ENCODE measurements at regions not wholly inside any gene's neighbourhood (a gene's known extent, or its start where the extent isn't known, plus 50 kb on each side); places are given as distances from the start of the nearest gene placed in this dataset.
"Not testable (repeated sequence)": the region's sequence is repeated elsewhere in the genome, so short reads cannot be mapped to it uniquely, and the experiment has no call there.

- no peaks in the 10 kb centered on the region for H3K27me3 ChIP-seq (ENCODE audit: control insufficient read depth, insufficient read depth, low read length)
- WGBS (ENCODE audit: insufficient coverage): 100% methylated on average over 1 of the region's 4 CpGs
- no peaks in the 10 kb centered on the region for H3K36me3 ChIP-seq (ENCODE audit: control insufficient read depth, insufficient read depth, low read length)
These were observed 899.5 kb upstream of the GYPC start for GRCh38 chr2:125756431-125756830.

GRCh38 chr2:125796784-125797183, 859.2 kb upstream of the GYPC start:
- Histone ChIP-seq H3K27ac (ENCODE audit: low read length) (no peak overlapping the region), H3K27me3 (ENCODE audit: control insufficient read depth, insufficient read depth, low read length) (no peaks in the 10 kb centered on the region), H3K4me1 (ENCODE audit: control insufficient read depth, insufficient read depth, low read length) (no peaks in the 10 kb centered on the region), H3K4me3 (ENCODE audit: low read length) (no peak overlapping the region), H3K36me3 (ENCODE audit: control insufficient read depth, insufficient read depth, low read length) (no peaks in the 10 kb centered on the region), H3K9me3 (replicated peaks; ENCODE audit: control insufficient read depth, low read depth, low read length) (no peaks in the 10 kb centered on the region)
- no CpG with 5 or more reads among the region's 1 CpG for WGBS (ENCODE audit: insufficient coverage)
- DNase-seq: no peak

More at GRCh38 chr2:125756431-125756830, 899.5 kb upstream of the GYPC start:
- no peak for DNase-seq
- no peak overlapping the region for H3K4me3 ChIP-seq (ENCODE audit: low read length)
- no peaks in the 10 kb centered on the region for H3K9me3 ChIP-seq (replicated peaks; ENCODE audit: control insufficient read depth, low read depth, low read length)
- H3K27ac ChIP-seq (ENCODE audit: low read length): no peak overlapping the region
- H3K4me1 ChIP-seq (ENCODE audit: control insufficient read depth, insufficient read depth, low read length): no peaks in the 10 kb centered on the region

GRCh38 chr2:125797192-125797591, 858.8 kb upstream of the GYPC start:
- H3K36me3 ChIP-seq (ENCODE audit: control insufficient read depth, insufficient read depth, low read length): no peaks in the 10 kb centered on the region
- DNase-seq: no peak
- H3K9me3 ChIP-seq (replicated peaks; ENCODE audit: control insufficient read depth, low read depth, low read length): no peaks in the 10 kb centered on the region
- H3K4me1 ChIP-seq (ENCODE audit: control insufficient read depth, insufficient read depth, low read length): no peaks in the 10 kb centered on the region
- no peak overlapping the region for H3K27ac ChIP-seq (ENCODE audit: low read length)
- H3K4me3 ChIP-seq (ENCODE audit: low read length): no peak overlapping the region
- no CpG with 5 or more reads among the region's 4 CpGs for WGBS (ENCODE audit: insufficient coverage)
- H3K27me3 ChIP-seq (ENCODE audit: control insufficient read depth, insufficient read depth, low read length): no peaks in the 10 kb centered on the region

- no peaks in the 10 kb centered on the region for H3K27me3 ChIP-seq (ENCODE audit: control insufficient read depth, insufficient read depth, low read length)
- H3K36me3 ChIP-seq (ENCODE audit: control insufficient read depth, insufficient read depth, low read length): no peaks in the 10 kb centered on the region
- WGBS (ENCODE audit: insufficient coverage): 81% methylated on average over 4 of the region's 5 CpGs
- H3K4me1 ChIP-seq (ENCODE audit: control insufficient read depth, insufficient read depth, low read length): no peaks in the 10 kb centered on the region
- H3K27ac ChIP-seq (ENCODE audit: low read length): no peak overlapping the region
- H3K9me3 ChIP-seq (replicated peaks; ENCODE audit: control insufficient read depth, low read depth, low read length): no peaks in the 10 kb centered on the region
- no peak for DNase-seq
- no peak overlapping the region for H3K4me3 ChIP-seq (ENCODE audit: low read length)
These were observed 833.2 kb upstream of the GYPC start for GRCh38 chr2:125822746-125823145.

GRCh38 chr2:125825781-125826180, 830.2 kb upstream of the GYPC start:
- not testable (repeated sequence) for H3K9me3 ChIP-seq (replicated peaks; ENCODE audit: control insufficient read depth, low read depth, low read length); H3K4me1 ChIP-seq (ENCODE audit: control insufficient read depth, insufficient read depth, low read length); DNase-seq; H3K4me3 ChIP-seq (ENCODE audit: low read length); H3K27me3 ChIP-seq (ENCODE audit: control insufficient read depth, insufficient read depth, low read length); H3K27ac ChIP-seq (ENCODE audit: low read length); H3K36me3 ChIP-seq (ENCODE audit: control insufficient read depth, insufficient read depth, low read length)
- 90% methylated on average over 8 of the region's 9 CpGs for WGBS (ENCODE audit: insufficient coverage)

GRCh38 chr2:125837128-125837527, 818.8 kb upstream of the GYPC start:
- Histone ChIP-seq H3K9me3 (replicated peaks; ENCODE audit: control insufficient read depth, low read depth, low read length) (no peaks in the 10 kb centered on the region), H3K27me3 (ENCODE audit: control insufficient read depth, insufficient read depth, low read length) (no peaks in the 10 kb centered on the region), H3K4me1 (ENCODE audit: control insufficient read depth, insufficient read depth, low read length) (no peaks in the 10 kb centered on the region), H3K27ac (ENCODE audit: low read length) (no peak overlapping the region), H3K4me3 (ENCODE audit: low read length) (no peak overlapping the region), H3K36me3 (ENCODE audit: control insufficient read depth, insufficient read depth, low read length) (no peaks in the 10 kb centered on the region)
- DNase-seq: no peak
- 40% methylated on average over 1 of the region's 3 CpGs for WGBS (ENCODE audit: insufficient coverage)

GRCh38 chr2:125837611-125838010, 818.3 kb upstream of the GYPC start:
- no peak overlapping the region for H3K4me3 ChIP-seq (ENCODE audit: low read length)
- no peak for DNase-seq
- H3K9me3 ChIP-seq (replicated peaks; ENCODE audit: control insufficient read depth, low read depth, low read length): no peaks in the 10 kb centered on the region
- H3K27me3 ChIP-seq (ENCODE audit: control insufficient read depth, insufficient read depth, low read length): no peaks in the 10 kb centered on the region
- no peaks in the 10 kb centered on the region for H3K36me3 ChIP-seq (ENCODE audit: control insufficient read depth, insufficient read depth, low read length)
- WGBS (ENCODE audit: insufficient coverage): 83% methylated on average over 3 of the region's 5 CpGs
- H3K4me1 ChIP-seq (ENCODE audit: control insufficient read depth, insufficient read depth, low read length): no peaks in the 10 kb centered on the region
- no peak overlapping the region for H3K27ac ChIP-seq (ENCODE audit: low read length)

- Histone ChIP-seq H3K36me3 (ENCODE audit: control insufficient read depth, insufficient read depth, low read length) (no peaks in the 10 kb centered on the region), H3K4me1 (ENCODE audit: control insufficient read depth, insufficient read depth, low read length) (no peaks in the 10 kb centered on the region), H3K4me3 (ENCODE audit: low read length) (no peak overlapping the region)
These were observed 816.0 kb upstream of the GYPC start for GRCh38 chr2:125839945-125840344.

GRCh38 chr2:125842041-125842440, 813.9 kb upstream of the GYPC start:
- H3K4me3 ChIP-seq (ENCODE audit: low read length): no peak overlapping the region

More at GRCh38 chr2:125839945-125840344, 816.0 kb upstream of the GYPC start:
- no peak for DNase-seq
- H3K27ac ChIP-seq (ENCODE audit: low read length): no peak overlapping the region
- no peaks in the 10 kb centered on the region for H3K27me3 ChIP-seq (ENCODE audit: control insufficient read depth, insufficient read depth, low read length)
- no peaks in the 10 kb centered on the region for H3K9me3 ChIP-seq (replicated peaks; ENCODE audit: control insufficient read depth, low read depth, low read length)

GRCh38 chr2:125850541-125850940, 805.4 kb upstream of the GYPC start:
- H3K9me3 ChIP-seq (replicated peaks; ENCODE audit: control insufficient read depth, low read depth, low read length): no peaks in the 10 kb centered on the region
- no peaks in the 10 kb centered on the region for H3K27me3 ChIP-seq (ENCODE audit: control insufficient read depth, insufficient read depth, low read length)
- H3K4me3 ChIP-seq (ENCODE audit: low read length): no peak overlapping the region
- H3K36me3 ChIP-seq (ENCODE audit: control insufficient read depth, insufficient read depth, low read length): no peaks in the 10 kb centered on the region
- H3K4me1 ChIP-seq (ENCODE audit: control insufficient read depth, insufficient read depth, low read length): no peaks in the 10 kb centered on the region
- no peak for DNase-seq
- no peak overlapping the region for H3K27ac ChIP-seq (ENCODE audit: low read length)

More at GRCh38 chr2:125842041-125842440, 813.9 kb upstream of the GYPC start:
- DNase-seq: no peak
- H3K36me3 ChIP-seq (ENCODE audit: control insufficient read depth, insufficient read depth, low read length): no peaks in the 10 kb centered on the region
- no peaks in the 10 kb centered on the region for H3K27me3 ChIP-seq (ENCODE audit: control insufficient read depth, insufficient read depth, low read length)
- no CpG with 5 or more reads among the region's 1 CpG for WGBS (ENCODE audit: insufficient coverage)
- no peaks in the 10 kb centered on the region for H3K4me1 ChIP-seq (ENCODE audit: control insufficient read depth, insufficient read depth, low read length)
- H3K27ac ChIP-seq (ENCODE audit: low read length): no peak overlapping the region
- no peaks in the 10 kb centered on the region for H3K9me3 ChIP-seq (replicated peaks; ENCODE audit: control insufficient read depth, low read depth, low read length)

- no peak overlapping the region for H3K4me3 ChIP-seq (ENCODE audit: low read length)
These were observed 803.6 kb upstream of the GYPC start for GRCh38 chr2:125852364-125852763.

More at GRCh38 chr2:125852364-125852763, 803.6 kb upstream of the GYPC start:
- Histone ChIP-seq H3K4me1 (ENCODE audit: control insufficient read depth, insufficient read depth, low read length) (no peaks in the 10 kb centered on the region), H3K9me3 (replicated peaks; ENCODE audit: control insufficient read depth, low read depth, low read length) (no peaks in the 10 kb centered on the region), H3K36me3 (ENCODE audit: control insufficient read depth, insufficient read depth, low read length) (no peaks in the 10 kb centered on the region), H3K27ac (ENCODE audit: low read length) (no peak overlapping the region), H3K27me3 (ENCODE audit: control insufficient read depth, insufficient read depth, low read length) (no peaks in the 10 kb centered on the region)
- WGBS (ENCODE audit: insufficient coverage): no CpG with 5 or more reads among the region's 1 CpG
- no peak for DNase-seq
